GM12878 (cell line): ENCODE measurements at regions not wholly inside any gene's neighbourhood (a gene's known extent, or its start where the extent isn't known, plus 50 kb on each side); places are given as distances from the start of the nearest gene placed in this dataset.

ENCODE experiments used
- ATAC-seq: fragments of 200-7000 bp; cut with Tn5 transposase; 3 replicates; pipeline ENCODE4 v1.9.1; 2020; ENCODE audit warnings: mild to moderate bottlenecking, moderate library complexity
- BruUV-seq: library from RNA; stranded (reverse); fragments of 400-500 nt; replicated peaks from 2 replicates; lab custom pipeline; 2021; lab: Mats Ljungman, UMichigan
- CTCF ChIA-PET: fragments of 300-600 bp; sonication (Branson Sonifier 250); formaldehyde crosslinking; extraction: SDS; loops from one replicate; lab custom pipeline; 2021; ENCODE audit warnings: inconsistent platforms; lab: Yijun Ruan, JAX
- POLR2A ChIA-PET: fragments of 350-600 bp; formaldehyde crosslinking; extraction: SDS; loops from one replicate; lab custom pipeline; 2021; ENCODE audit warnings: inconsistent platforms; lab: Charles Lee
- RAD21 ChIA-PET: fragments of 300-600 bp; sonication (Branson Sonifier 250); formaldehyde crosslinking; loops from one replicate; lab custom pipeline; 2023; ENCODE audit warnings: antibody characterized with exemption; ENCODE audit not compliant: unreplicated experiment; lab: Charles Lee
- SMC1A ChIA-PET: fragments of 300-600 bp; sonication (Branson Sonifier 250); formaldehyde crosslinking; loops from one replicate; lab custom pipeline; 2023; ENCODE audit not compliant: unreplicated experiment, uncharacterized antibody; lab: Charles Lee
- DNase-seq: peaks from one replicate; pipeline ENCODE4 v3.0.0-alpha.2; 2011; ENCODE audit warnings: low read depth, low spot score
- FAIRE-seq: peaks from 3 replicates; lab custom pipeline; 2011; peaks lifted over from hg19 to GRCh38; lab: Jason Lieb, UNC
- H2AFZ ChIP-seq: 2 replicates; pipeline ENCODE4 v1.6.0; 2011; ENCODE audit warnings: low read depth, low read length, control low read depth; ENCODE audit not compliant: control insufficient read depth
- H3K27ac ChIP-seq: 2 replicates; pipeline ENCODE4 v1.5.1; 2011; ENCODE audit warnings: control low read depth; ENCODE audit not compliant: control insufficient read depth, insufficient read depth
- H3K27me3 ChIP-seq, 2 experiments: replicated peaks in 1 of 2; 2 replicates each; pipeline versions ENCODE4 v1.6.0 to v1.6.1; 2011; ENCODE audit warnings: low read length in 1 of 2; ENCODE audit not compliant: control insufficient read depth in 2 of 2, insufficient read depth in 2 of 2
- H3K36me3 ChIP-seq, 2 experiments: 2 replicates each; pipeline ENCODE4 v1.5.1; 2011; ENCODE audit warnings: low read length in 1 of 2; ENCODE audit not compliant: control insufficient read depth in 2 of 2, insufficient read depth in 2 of 2
- H3K4me1 ChIP-seq: 2 replicates; pipeline ENCODE4 v1.6.1; 2011; ENCODE audit warnings: mild to moderate bottlenecking, low read length, moderate library complexity, mixed read lengths; ENCODE audit not compliant: control insufficient read depth, insufficient read depth
- H3K4me2 ChIP-seq: 2 replicates; pipeline ENCODE4 v1.6.0; 2011; ENCODE audit warnings: control low read depth; ENCODE audit not compliant: control insufficient read depth, insufficient read depth
- H3K4me3 ChIP-seq: fragments of 200-600 bp; sonication (generic); 2 replicates; pipeline ENCODE4 v1.5.1; 2016
- H3K79me2 ChIP-seq: 2 replicates; pipeline ENCODE4 v1.6.0; 2011; ENCODE audit warnings: low read length; ENCODE audit not compliant: control insufficient read depth, insufficient read depth
- H3K9ac ChIP-seq: 2 replicates; pipeline ENCODE4 v1.8.0; 2011; ENCODE audit warnings: low read length, control low read depth, mixed read lengths; ENCODE audit not compliant: control insufficient read depth, insufficient read depth
- H3K9me3 ChIP-seq: replicated peaks from 3 replicates; pipeline ENCODE4 v1.5.1; 2011; ENCODE audit warnings: mild to moderate bottlenecking, low read length; ENCODE audit not compliant: control insufficient read depth, insufficient read depth
- H4K20me1 ChIP-seq: 2 replicates; pipeline ENCODE4 v1.6.0; 2011; ENCODE audit not compliant: control insufficient read depth, insufficient read depth
- ATF7 ChIP-seq: fragments of 450-650 bp; IDR thresholded peaks from 2 replicates; pipeline ENCODE4 v1.6.1; 2016; ENCODE audit warnings: low read depth, mild to moderate bottlenecking
- CHD1 ChIP-seq: IDR thresholded peaks from 2 replicates; pipeline ENCODE4 v1.6.1; 2012; ENCODE audit warnings: low read depth, low read length, improper control_type of control experiment
- DPF2 ChIP-seq: fragments of 450-650 bp; IDR thresholded peaks from 2 replicates; pipeline ENCODE4 v1.6.1; 2017; ENCODE audit warnings: mild to moderate bottlenecking
- GABPA ChIP-seq: IDR thresholded peaks from 2 replicates; pipeline ENCODE4 v1.6.1; 2014; ENCODE audit warnings: antibody characterized with exemption, low read depth, mild to moderate bottlenecking, inconsistent platforms
- HCFC1 ChIP-seq: fragments of 150-350 bp; IDR thresholded peaks from 2 replicates; pipeline ENCODE4 v1.6.1; 2014; ENCODE audit warnings: low read length
- MEF2B ChIP-seq: fragments of 450-650 bp; IDR thresholded peaks from 2 replicates; pipeline ENCODE4 v1.6.1; 2018; ENCODE audit warnings: mild to moderate bottlenecking, moderate library complexity; ENCODE audit not compliant: partially characterized antibody, poor library complexity, severe bottlenecking
- MLLT1 ChIP-seq: fragments of 450-650 bp; IDR thresholded peaks from 2 replicates; pipeline ENCODE4 v1.6.1; 2016; ENCODE audit warnings: mild to moderate bottlenecking
- MTA2 ChIP-seq: fragments of 450-650 bp; IDR thresholded peaks from 2 replicates; pipeline ENCODE4 v1.6.1; 2016; ENCODE audit warnings: low read depth, mild to moderate bottlenecking, moderate library complexity
- NR2F1 ChIP-seq: fragments of 450-650 bp; conservative IDR thresholded peaks from 2 replicates; pipeline ENCODE4 v1.6.1; 2017; ENCODE audit warnings: mild to moderate bottlenecking
- POU2F2 ChIP-seq: IDR thresholded peaks from 3 replicates; pipeline ENCODE4 v1.6.1; 2011; ENCODE audit warnings: low read depth, mild to moderate bottlenecking, low read length, borderline replicate concordance
- RCOR1 ChIP-seq: conservative IDR thresholded peaks from 2 replicates; pipeline ENCODE4 v1.6.1; 2012; ENCODE audit warnings: low read depth, low read length, improper control_type of control experiment
- SMARCA5 ChIP-seq: fragments of 450-650 bp; IDR thresholded peaks from 2 replicates; pipeline ENCODE4 v1.6.1; 2017; ENCODE audit warnings: mild to moderate bottlenecking
- SPI1 ChIP-seq: IDR thresholded peaks from 2 replicates; pipeline ENCODE4 v1.6.1; 2011; ENCODE audit warnings: low read depth, mild to moderate bottlenecking, low read length, moderate library complexity, borderline replicate concordance; ENCODE audit not compliant: insufficient read depth
- TBL1XR1 ChIP-seq: IDR thresholded peaks from 2 replicates; pipeline ENCODE4 v1.6.1; 2012; ENCODE audit warnings: low read depth, low read length, improper control_type of control experiment
- YBX1 ChIP-seq: fragments of 450-650 bp; IDR thresholded peaks from 2 replicates; pipeline ENCODE4 v1.6.1; 2016; ENCODE audit warnings: antibody characterized with exemption
- ZNF207 ChIP-seq: fragments of 450-650 bp; IDR thresholded peaks from 2 replicates; pipeline ENCODE4 v1.6.1; 2014; ENCODE audit warnings: antibody characterized with exemption, mild to moderate bottlenecking, borderline replicate concordance
- ZNF274 ChIP-seq: IDR thresholded peaks from one replicate; pipeline ENCODE4 v1.8.0; 2011; ENCODE audit not compliant: insufficient read length, insufficient read depth
- WGBS: methylation state at CpG from one replicate; pipeline ENCODE4 v1.1.6; 2016; ENCODE audit warnings: low lambda C conversion rate; ENCODE audit not compliant: insufficient replicate concordance, insufficient coverage; ENCODE audit errors: missing lambda C conversion rate; 5-methylcytosine and 5-hydroxymethylcytosine counted together
- in situ Hi-C: fragments of 300-500 bp; cut with MboI; formaldehyde crosslinking; loops from 9 replicates; pipeline ENCODE4 v1.14.3; 2018; ENCODE audit warnings: mixed read lengths
- intact Hi-C: fragments of 100-400 bp; cut with micrococcal nuclease; formaldehyde crosslinking; loops from one replicate; pipeline ENCODE4 v1.14.2; 2022; ENCODE audit not compliant: unreplicated experiment

GRCh38 chr13:89486065-89486464, 1814.9 kb downstream of the SLITRK5 start:
- BruUV-seq: no TSS peak
- in situ Hi-C loops: no loop called here
- SMC1A ChIA-PET: no interaction called here

More at GRCh38 chr13:89486065-89486464, 1814.9 kb downstream of the SLITRK5 start:
- Histone ChIP-seq H3K4me2 (no peak overlapping the region), H2AFZ (no peak overlapping the region), H3K9me3 (no peaks in the 10 kb centered on the region), H3K27ac (no peak overlapping the region), H3K4me3 (no peak overlapping the region), H3K9ac (no peak overlapping the region), H3K27me3 (no peaks in the 10 kb centered on the region), H3K4me1 (no peaks in the 10 kb centered on the region)
- 42% methylated on average over 1 of the region's 1 CpG for WGBS
- POLR2A ChIA-PET: no interaction called here
- RAD21 ChIA-PET: no interaction called here
- no peak for ATAC-seq
- TF ChIP-seq MEF2B (no peak), YBX1 (no peak), SPI1 (no peak), GABPA (no peak), MTA2 (no peak), NR2F1 (no peak), MLLT1 (no peak), ZNF207 (no peak), DPF2 (no peak), ZNF274 (no peak), CHD1 (no peak), POU2F2 (no peak), TBL1XR1 (no peak), SMARCA5 (no peak), RCOR1 (no peak), HCFC1 (no peak), ATF7 (no peak)
- TF ChIP-seq, all 136 proteins: peak for 0
- CTCF ChIA-PET: no interaction called here
- H4K20me1 ChIP-seq: no peaks in the 10 kb centered on the region
- no peaks in the 10 kb centered on the region for H3K79me2 ChIP-seq
- intact Hi-C loops: no loop called here
- H3K36me3 ChIP-seq: no peaks in the 10 kb centered on the region
- DNase-seq: no peak
- FAIRE-seq: no peak
